Skin of body (tissue), 1 donor: ENCODE measurements at regions not wholly inside any gene's neighbourhood (a gene's known extent, or its start where the extent isn't known, plus 50 kb on each side); places are given as distances from the start of the nearest gene placed in this dataset.
"Not testable (repeated sequence)": the region's sequence is repeated elsewhere in the genome, so short reads cannot be mapped to it uniquely, and the experiment has no call there.

Experiments
- DNase-seq: peaks from one replicate; lab custom pipeline; 2025; lab: John Stamatoyannopoulos, UW

- no peak for DNase-seq
Measured at GRCh38 chr6:11486959-11487358, 50.6 kb upstream of the TMEM170B start.

DNA sequence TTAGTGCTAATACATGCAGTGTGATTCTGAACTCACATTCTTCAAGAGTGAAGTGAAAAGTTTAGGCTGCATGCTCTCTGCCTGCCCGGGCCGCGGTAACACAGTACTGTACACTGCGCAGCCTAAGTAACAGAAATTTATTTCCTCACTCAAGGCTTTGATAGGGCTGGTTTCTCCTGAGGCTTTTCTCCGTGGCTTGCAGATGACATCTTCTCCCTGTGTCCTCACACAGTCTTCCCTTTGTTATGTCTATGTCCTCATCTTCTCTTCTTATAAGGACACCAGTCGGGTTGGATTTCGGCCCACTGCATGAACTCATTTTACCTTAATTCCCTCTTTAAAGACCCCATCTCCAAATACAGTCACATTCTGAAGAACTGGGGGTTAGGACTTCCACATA is 51.1 kb upstream of the TMEM170B start:
- DNase-seq = no peak

GRCh38 chr6:11486051-11486450 is 51.5 kb upstream of the TMEM170B start:
- DNase-seq = no peak

DNA sequence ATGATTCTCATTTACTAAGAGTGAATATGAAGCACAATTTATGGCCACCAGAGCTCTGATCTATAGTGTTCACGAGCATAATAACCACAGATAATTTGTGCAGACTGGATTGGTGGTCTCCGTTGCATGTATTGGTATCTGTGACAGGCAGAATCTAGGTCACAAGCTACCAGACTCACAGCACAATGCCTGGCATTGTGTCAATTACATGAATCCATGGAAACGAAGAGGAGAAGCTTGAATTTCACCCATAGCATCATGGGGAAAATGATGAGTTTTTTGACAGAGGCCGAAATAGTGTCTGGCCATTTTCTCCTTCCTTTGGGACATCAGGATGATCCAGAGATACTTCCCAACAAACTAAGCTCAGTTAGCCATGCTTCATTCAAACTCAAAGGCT is 52.3 kb upstream of the TMEM170B start:
- DNase-seq = no peak

DNA sequence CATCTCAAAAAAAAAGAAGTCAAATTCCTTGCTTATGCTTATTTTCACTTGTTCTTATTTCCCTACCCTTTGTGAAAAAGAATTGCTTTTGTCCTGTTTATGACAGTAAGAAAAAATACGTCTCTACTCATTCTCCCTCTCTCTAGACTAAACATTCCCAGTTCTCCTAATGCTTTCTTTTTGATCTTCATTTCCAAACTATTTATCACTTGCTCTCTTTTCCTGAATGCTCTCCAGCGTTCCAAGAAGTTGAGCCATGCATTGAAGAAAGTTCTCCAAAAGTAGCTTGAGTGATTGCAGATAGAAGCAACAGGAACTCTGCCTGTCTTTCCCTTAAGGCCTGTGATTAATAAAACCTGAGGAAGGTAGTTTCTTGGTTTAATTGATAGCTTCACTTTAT is 53.1 kb upstream of the TMEM170B start:
- no peak for DNase-seq

GRCh38 chr6:11482616-11483015 is 54.9 kb upstream of the TMEM170B start:
- no peak for DNase-seq

DNA sequence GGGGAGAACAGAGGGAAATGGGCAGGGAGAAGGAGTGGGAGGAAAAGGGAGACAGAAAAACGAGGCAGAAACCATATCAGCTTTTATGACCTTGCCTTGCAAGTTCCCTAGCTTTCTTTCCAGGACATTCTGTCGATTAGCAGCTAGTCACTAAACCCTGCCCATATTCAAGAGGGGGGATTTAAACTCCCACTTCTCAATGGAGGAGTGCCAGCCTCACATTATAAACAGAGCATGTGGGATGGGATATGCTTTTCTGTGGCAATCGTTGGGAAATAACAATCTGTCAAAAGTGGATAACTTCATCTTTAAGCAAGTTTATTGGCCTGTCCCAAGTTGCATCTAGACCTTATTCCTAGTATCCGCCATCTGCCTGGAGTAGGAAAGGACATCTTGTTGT is 57.0 kb upstream of the TMEM170B start:
- no peak for DNase-seq

GRCh38 chr6:11479296-11479695 is 58.3 kb upstream of the TMEM170B start:
- no peak for DNase-seq

DNA sequence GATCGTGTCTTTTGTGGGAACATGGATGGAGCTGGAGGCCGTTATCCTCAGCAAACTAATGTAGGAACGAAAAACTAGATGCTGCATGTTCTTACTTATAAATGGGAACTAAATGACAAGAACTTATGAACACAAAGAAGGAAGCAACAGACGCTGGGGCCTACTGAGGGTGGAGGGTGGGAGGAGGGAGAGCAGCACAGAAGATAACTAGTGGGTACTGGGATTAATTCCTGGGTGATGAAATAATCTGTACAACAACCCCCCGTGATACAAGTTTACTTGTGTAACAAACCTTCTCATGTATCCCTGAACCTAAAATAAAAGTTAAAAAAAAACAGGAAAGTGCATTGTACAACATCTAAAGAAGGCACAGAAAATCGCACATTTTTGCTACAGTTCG is 59.0 kb upstream of the TMEM170B start:
- DNase-seq = no peak

DNA sequence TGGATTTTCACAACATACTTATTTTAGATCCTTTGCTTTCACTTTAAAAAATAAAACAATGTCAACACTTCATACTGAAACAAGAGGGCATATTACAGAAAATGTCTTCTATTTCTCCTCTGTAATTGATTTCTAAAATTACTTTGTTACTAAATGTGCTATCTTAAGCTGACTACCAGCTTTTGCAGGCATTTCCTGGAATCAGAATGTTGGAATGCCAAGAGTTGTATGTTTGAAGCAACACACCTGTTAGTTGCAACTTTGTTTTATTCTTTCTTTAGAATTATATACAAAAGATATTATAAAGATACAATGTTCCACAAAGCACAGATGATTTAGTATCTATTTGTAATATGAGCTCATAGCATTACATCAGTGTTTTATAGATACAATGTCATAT is 62.5 kb upstream of the TMEM170B start:
- no peak for DNase-seq

DNA sequence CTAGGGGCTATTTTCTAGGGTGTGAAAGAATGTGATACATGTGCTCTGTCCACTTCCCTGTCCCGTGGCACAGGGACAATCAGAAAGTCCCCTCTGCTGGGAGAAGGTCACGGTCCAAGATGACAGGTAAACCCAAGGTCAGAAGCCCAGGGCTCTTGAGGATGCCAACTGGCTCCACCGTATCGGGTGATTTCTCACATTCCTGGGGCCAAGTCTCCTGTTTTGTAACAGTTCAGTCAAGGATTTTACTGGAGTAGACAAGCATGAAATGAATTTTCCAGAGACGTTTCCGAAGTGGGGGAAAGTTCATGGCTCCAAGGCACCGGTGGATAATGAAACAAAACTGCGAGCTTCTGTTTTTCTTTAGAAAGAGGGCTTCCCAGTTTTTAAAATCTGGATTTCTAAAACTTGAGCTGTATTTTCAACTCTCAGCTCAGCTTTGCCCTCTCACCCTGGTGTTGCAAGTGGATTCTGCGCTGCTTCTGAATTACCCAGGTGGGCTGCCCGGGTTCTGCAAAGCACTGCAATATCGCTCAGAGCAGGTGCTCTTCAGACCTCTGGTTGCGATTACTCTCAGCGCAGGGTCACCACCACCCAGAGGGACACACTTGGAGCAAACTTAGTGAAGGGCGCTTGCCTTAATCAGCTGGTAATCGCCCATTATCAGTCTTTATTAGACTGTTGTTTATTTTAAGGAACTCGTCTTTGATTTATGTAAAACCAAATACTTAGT is 64.4 kb upstream of the TMEM170B start:
- DNase-seq = no peak

DNA sequence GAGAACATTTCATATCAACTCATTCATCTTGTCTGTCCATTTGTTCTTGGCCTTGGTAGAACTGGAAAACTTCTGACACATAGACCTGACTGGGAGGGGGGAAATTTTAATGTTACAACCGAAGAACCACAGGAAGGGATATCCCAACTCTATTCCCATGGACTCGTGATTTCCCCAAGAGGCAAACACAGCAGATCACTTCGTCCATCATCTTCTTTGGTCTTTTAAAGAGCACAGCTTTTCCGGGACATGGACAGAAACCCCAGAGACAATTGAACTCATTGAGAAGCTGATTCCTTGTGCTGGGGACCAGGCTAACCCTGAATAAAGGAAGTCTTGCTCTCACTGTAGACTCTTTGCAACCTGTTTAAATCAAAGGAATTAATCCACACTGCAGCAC is 66.3 kb upstream of the TMEM170B start:
- DNase-seq = no peak

- no peak for DNase-seq
Measured at GRCh38 chr6:11469684-11470083, 67.9 kb upstream of the TMEM170B start.

GRCh38 chr6:11468271-11468670 is 69.3 kb upstream of the TMEM170B start:
- not testable (repeated sequence) for DNase-seq

- no peak for DNase-seq
Measured at GRCh38 chr6:11467364-11467763, 70.2 kb upstream of the TMEM170B start.

DNA sequence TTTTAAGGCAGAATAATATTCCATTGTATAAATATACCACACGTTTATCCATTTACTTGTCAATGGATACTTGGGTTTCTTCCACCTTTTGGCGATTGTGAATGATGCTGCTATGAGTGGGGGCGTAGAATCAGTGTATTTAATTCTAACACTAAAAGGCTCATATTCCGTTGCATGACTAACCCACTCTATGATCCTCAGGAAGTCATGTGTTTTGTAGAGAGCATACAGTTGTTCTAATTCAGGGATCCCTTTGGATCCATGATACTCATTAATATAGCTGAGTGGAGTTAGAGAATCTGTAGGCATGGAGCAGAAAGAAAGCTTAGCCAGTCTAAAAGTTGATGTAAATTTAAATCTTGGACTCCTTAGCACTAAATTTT is 74.2 kb upstream of the TMEM170B start:
- no peak for DNase-seq

- no peak for DNase-seq
Measured at GRCh38 chr6:11462742-11463397, 74.7 kb upstream of the TMEM170B start.

- no peak for DNase-seq
Measured at GRCh38 chr6:11460837-11461661, 76.5 kb upstream of the TMEM170B start.

DNA sequence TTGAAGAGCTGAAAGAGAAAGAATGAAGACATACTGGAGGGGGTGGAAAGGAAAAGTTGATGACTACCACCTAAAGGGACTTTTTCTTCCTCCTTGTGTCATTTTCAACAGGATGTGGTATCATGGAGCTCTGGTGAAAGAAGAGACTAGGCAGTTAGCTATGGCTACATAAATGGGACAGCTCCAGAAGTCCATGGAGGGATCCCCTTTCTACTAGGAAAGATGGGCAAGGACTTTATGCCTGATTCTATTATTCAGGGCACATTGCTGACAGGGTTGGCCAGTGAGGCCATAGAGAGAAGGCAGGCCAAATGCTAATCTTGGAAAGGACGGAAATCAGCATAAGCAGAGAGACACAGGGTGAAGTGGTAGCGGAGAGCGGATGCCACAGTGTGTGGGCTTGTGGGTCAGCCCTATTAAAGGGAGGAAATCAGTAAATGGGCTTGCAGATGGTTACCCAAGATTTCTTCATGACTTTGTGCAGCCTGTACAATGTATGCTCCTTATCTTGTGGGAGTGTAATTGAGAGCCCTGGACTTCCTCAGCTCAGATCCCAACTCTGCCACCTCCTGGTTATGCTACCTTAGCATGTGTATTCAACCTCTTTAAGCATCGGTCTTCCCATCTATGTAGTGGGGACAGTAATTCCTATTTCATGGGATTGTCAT is 77.4 kb upstream of the TMEM170B start:
- DNase-seq = no peak

DNA sequence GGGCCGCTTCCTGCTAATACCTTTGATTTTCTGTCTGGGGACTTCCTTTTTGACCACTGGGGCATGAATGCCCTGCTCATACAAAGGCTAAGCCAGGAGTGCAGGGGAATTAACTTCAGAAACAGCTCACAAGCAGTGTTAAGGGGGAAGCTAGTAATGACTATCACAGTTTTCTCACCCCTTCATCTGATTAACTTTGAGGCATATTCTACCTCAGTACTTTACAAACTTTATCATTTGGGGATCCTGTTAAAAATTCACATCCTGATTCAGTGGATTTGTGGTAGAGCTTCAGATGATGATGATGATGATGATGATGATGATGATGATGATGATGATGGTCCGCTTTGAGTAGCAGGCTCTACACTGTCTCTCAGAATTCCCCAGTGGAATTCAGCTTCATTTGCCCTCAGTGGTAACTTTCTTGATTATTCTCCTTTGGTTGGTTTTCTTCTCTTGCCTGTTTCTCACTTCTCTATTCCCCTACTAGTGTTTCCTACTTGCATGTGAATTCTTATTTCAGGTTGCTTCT is 78.4 kb upstream of the TMEM170B start:
- no peak for DNase-seq

DNA sequence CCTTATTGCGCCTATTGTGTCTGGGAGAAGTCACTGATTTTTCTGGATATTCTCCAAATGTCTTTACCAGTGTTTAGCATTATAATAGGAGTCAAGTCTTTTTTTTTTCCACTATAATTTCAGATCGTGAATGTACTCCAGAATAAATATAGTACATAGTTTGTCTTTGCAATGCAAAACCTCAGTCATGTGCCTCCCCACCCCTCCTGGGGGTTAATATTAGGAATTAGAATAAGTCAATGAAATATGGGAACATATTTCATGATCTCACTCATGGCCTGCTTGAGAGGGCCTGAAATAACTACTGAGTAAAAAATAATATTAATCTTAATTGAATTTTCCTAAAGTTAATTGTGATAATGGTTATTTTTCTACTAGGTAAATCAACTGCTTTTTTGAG is 79.0 kb upstream of the TMEM170B start:
- no peak for DNase-seq

GRCh38 chr6:11457422-11457821 is 80.1 kb upstream of the TMEM170B start:
- not testable (repeated sequence) for DNase-seq
